Breast epithelium (tissue), 3 donors: ENCODE measurements at regions not wholly inside any gene's neighbourhood (a gene's known extent, or its start where the extent isn't known, plus 50 kb on each side); places are given as distances from the start of the nearest gene placed in this dataset.

Experiments
- POLR2A ChIP-seq: fragments of 450-650 bp; IDR thresholded peaks from one replicate; pipeline ENCODE4 v1.6.1; 2016; ENCODE audit warnings: antibody characterized with exemption, mild to moderate bottlenecking, moderate library complexity
- POLR2AphosphoS5 ChIP-seq, 3 donors: sonication (generic); formaldehyde crosslinking; IDR thresholded peaks; one replicate each; pipeline ENCODE4 v1.6.1; 2017; ENCODE audit warnings: antibody characterized with exemption in 3 of 3
- TF ChIP-seq, protein P1 (sequence below), 3 donors: fragments of 450-650 bp; IDR thresholded peaks; one replicate each; pipeline ENCODE4 v1.5.1; 2016 to 2017; ENCODE audit warnings: antibody characterized with exemption in 3 of 3, mild to moderate bottlenecking in 3 of 3, moderate library complexity in 3 of 3

DNA sequence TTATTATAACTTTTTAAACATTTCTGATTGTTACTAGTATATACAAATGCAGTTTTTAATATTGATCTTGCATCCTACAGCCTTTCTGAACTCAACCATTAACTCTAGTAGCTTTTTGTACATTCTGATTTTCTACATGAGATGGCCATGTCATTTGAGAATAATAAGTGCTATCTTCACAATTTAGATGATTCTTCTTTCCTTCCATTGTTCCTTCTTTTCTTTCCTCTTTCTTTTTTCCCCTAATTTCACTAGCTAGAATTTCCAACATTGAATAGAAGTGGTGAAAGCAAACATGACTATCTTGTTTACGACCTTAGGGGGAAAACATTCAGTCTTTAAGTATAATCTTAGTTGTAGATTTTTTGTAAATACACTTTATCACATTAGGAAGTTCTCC lies 128.2 kb upstream of the PRSS16 start:
- TF ChIP-seq, protein P1, sequence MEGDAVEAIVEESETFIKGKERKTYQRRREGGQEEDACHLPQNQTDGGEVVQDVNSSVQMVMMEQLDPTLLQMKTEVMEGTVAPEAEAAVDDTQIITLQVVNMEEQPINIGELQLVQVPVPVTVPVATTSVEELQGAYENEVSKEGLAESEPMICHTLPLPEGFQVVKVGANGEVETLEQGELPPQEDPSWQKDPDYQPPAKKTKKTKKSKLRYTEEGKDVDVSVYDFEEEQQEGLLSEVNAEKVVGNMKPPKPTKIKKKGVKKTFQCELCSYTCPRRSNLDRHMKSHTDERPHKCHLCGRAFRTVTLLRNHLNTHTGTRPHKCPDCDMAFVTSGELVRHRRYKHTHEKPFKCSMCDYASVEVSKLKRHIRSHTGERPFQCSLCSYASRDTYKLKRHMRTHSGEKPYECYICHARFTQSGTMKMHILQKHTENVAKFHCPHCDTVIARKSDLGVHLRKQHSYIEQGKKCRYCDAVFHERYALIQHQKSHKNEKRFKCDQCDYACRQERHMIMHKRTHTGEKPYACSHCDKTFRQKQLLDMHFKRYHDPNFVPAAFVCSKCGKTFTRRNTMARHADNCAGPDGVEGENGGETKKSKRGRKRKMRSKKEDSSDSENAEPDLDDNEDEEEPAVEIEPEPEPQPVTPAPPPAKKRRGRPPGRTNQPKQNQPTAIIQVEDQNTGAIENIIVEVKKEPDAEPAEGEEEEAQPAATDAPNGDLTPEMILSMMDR (IDR thresholded peaks at IDR 0.05): no peak
- TF ChIP-seq POLR2A (no peak), POLR2AphosphoS5 (IDR thresholded peaks at IDR 0.05) (no peak)
